ENCODE measurements at regions not wholly inside any gene's neighbourhood (a gene's known extent, or its start where the extent isn't known, plus 50 kb on each side); places are given as distances from the start of the nearest gene placed in this dataset.

- no peaks in the 10 kb centered on the region for H3K36me3 Mint-ChIP-seq (ENCODE audit: insufficient read depth, unreplicated experiment)
- H3K9me3 Mint-ChIP-seq (ENCODE audit: unreplicated experiment): peaks cover 7% of the 10 kb centered on the region
- CTCF ChIA-PET: no interaction called here
- no peak for TF ChIP-seq CTCF (IDR thresholded peaks at IDR 0.05; ENCODE audit: unreplicated experiment)
- DNase-seq (ENCODE audit: unreplicated experiment): no peak
- no peaks in the 10 kb centered on the region for H3K4me1 Mint-ChIP-seq (ENCODE audit: insufficient read depth, unreplicated experiment)
- BruUV-seq (replicated peaks): no TSS peak
- H3K4me3 Mint-ChIP-seq (ENCODE audit: unreplicated experiment): no peak overlapping the region
- intact Hi-C loops (cut with micrococcal nuclease): no loop called here
- no peak overlapping the region for H3K27ac Mint-ChIP-seq (ENCODE audit: low read depth, unreplicated experiment)
- no peaks in the 10 kb centered on the region for H3K27me3 Mint-ChIP-seq (ENCODE audit: insufficient read depth, unreplicated experiment)
- POLR2A ChIA-PET: no interaction called here
Observed at GRCh38 chr6:51161752-51162151, 343.1 kb downstream of the TFAP2B start.

GRCh38 chr6:51163843-51164529 lies 345.3 kb downstream of the TFAP2B start:
- CTCF ChIA-PET: no interaction called here
- Mint-ChIP-seq H3K27me3 (ENCODE audit: insufficient read depth, unreplicated experiment) (no peaks in the 10 kb centered on the region), H3K27ac (ENCODE audit: low read depth, unreplicated experiment) (no peak overlapping the region)

DNA sequence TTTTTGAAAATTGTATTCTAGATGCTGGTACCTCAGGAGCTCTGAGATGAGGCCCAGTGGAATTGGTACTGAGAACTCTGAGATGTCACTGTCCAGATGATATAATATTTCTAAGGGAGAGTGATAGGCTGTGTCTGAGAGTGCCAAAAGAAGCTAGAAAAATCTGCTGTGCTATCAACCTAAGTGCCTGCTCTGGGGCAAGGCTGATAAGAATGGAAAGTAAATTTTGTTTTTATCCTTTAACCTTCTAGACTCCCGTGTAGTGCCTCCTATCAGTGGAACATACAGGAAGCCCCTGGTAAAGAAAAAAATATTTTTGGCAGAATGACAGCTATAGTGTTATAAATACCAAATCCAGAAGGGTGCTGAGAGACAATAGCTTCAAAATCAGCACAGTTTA lies 348.2 kb downstream of the TFAP2B start:
- Mint-ChIP-seq H3K27me3 (ENCODE audit: insufficient read depth, unreplicated experiment) (no peaks in the 10 kb centered on the region), H3K4me1 (ENCODE audit: insufficient read depth, unreplicated experiment) (no peaks in the 10 kb centered on the region), H3K27ac (ENCODE audit: low read depth, unreplicated experiment) (no peak overlapping the region), H3K4me3 (ENCODE audit: unreplicated experiment) (no peak overlapping the region), H3K36me3 (ENCODE audit: insufficient read depth, unreplicated experiment) (no peaks in the 10 kb centered on the region), H3K9me3 (ENCODE audit: unreplicated experiment) (peaks cover 14% of the 10 kb centered on the region)
- no peak for TF ChIP-seq CTCF (IDR thresholded peaks at IDR 0.05; ENCODE audit: unreplicated experiment)
- BruUV-seq (replicated peaks): no TSS peak
- DNase-seq (ENCODE audit: unreplicated experiment): no peak
- intact Hi-C loops (cut with micrococcal nuclease): no loop called here
- ChIA-PET CTCF (interaction anchor here (0.6 kb wide), 1 partner anchor 39 kb away, joined by 3 read pairs; no protein-coding TSS in a partner anchor), POLR2A (no interaction called here)

More at GRCh38 chr6:51163843-51164529, 345.3 kb downstream of the TFAP2B start:
- no peak for DNase-seq (ENCODE audit: unreplicated experiment)
- intact Hi-C loops (cut with micrococcal nuclease): no loop called here
- Mint-ChIP-seq H3K4me3 (ENCODE audit: unreplicated experiment) (no peak overlapping the region), H3K9me3 (ENCODE audit: unreplicated experiment) (peaks cover 7% of the 10 kb centered on the region), H3K36me3 (ENCODE audit: insufficient read depth, unreplicated experiment) (no peaks in the 10 kb centered on the region), H3K4me1 (ENCODE audit: insufficient read depth, unreplicated experiment) (no peaks in the 10 kb centered on the region)
- POLR2A ChIA-PET: no interaction called here
- BruUV-seq (replicated peaks): no TSS peak
- TF ChIP-seq CTCF (IDR thresholded peaks at IDR 0.05; ENCODE audit: unreplicated experiment): no peak

DNA sequence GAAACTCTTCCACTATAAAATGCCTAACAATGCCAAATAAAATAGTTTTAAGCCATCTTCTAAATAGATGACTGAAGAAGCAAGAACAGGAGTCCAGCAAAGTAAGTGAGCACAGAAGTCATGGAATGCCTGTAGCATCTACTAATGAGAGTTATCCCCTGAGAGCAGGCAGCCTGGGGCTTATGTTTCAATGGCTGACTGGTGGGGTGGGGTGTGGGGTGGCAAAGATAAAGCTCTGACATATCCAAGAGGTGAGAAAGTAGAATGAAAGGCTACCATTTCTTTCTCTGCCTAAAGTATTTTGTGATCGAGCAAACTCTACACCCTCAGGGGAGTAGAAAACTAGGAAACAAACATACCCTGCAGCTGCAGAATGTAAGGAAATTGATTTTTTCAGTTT lies 348.8 kb downstream of the TFAP2B start:
- Mint-ChIP-seq H3K4me3 (ENCODE audit: unreplicated experiment) (no peak overlapping the region), H3K4me1 (ENCODE audit: insufficient read depth, unreplicated experiment) (no peaks in the 10 kb centered on the region), H3K36me3 (ENCODE audit: insufficient read depth, unreplicated experiment) (no peaks in the 10 kb centered on the region), H3K9me3 (ENCODE audit: unreplicated experiment) (peaks cover 14% of the 10 kb centered on the region), H3K27ac (ENCODE audit: low read depth, unreplicated experiment) (no peak overlapping the region), H3K27me3 (ENCODE audit: insufficient read depth, unreplicated experiment) (no peaks in the 10 kb centered on the region)
- TF ChIP-seq CTCF (IDR thresholded peaks at IDR 0.05; ENCODE audit: unreplicated experiment): no peak
- ChIA-PET CTCF (no interaction called here), POLR2A (no interaction called here)
- BruUV-seq (replicated peaks): no TSS peak
- intact Hi-C loops (cut with micrococcal nuclease): no loop called here
- DNase-seq (ENCODE audit: unreplicated experiment): no peak

All from MCF 10A (cell line).